Parathyroid adenoma (tissue), 2 donors: ENCODE measurements at regions not wholly inside any gene's neighbourhood (a gene's known extent, or its start where the extent isn't known, plus 50 kb on each side); places are given as distances from the start of the nearest gene placed in this dataset.
"Not testable (repeated sequence)": the region's sequence is repeated elsewhere in the genome, so short reads cannot be mapped to it uniquely, and the experiment has no call there.

Source experiments
- H2AFZ ChIP-seq: fragments of 300-600 bp; sonication (generic); one replicate; pipeline ENCODE4 v1.7.0; 2017; ENCODE audit warnings: antibody characterized with exemption, mild to moderate bottlenecking
- H3K27ac ChIP-seq: fragments of 300-600 bp; sonication (generic); one replicate; pipeline ENCODE4 v1.7.0; 2017
- H3K27me3 ChIP-seq: fragments of 300-600 bp; sonication (generic); one replicate; pipeline ENCODE4 v1.7.0; 2017; ENCODE audit warnings: low read length; ENCODE audit not compliant: control insufficient read depth, insufficient read depth
- H3K36me3 ChIP-seq: fragments of 300-600 bp; sonication (generic); one replicate; pipeline ENCODE4 v1.7.0; 2017; ENCODE audit warnings: low read length; ENCODE audit not compliant: control insufficient read depth, insufficient read depth
- H3K4me1 ChIP-seq: fragments of 300-600 bp; sonication (generic); one replicate; pipeline ENCODE4 v1.7.0; 2017; ENCODE audit warnings: control low read depth
- H3K4me2 ChIP-seq: fragments of 300-600 bp; sonication (generic); one replicate; pipeline ENCODE4 v1.7.0; 2017; ENCODE audit warnings: low read length
- H3K4me3 ChIP-seq: fragments of 300-600 bp; sonication (generic); one replicate; pipeline ENCODE4 v1.7.0; 2017; ENCODE audit warnings: low read depth, low read length
- H3K79me2 ChIP-seq: fragments of 300-600 bp; sonication (generic); one replicate; pipeline ENCODE4 v1.7.0; 2017; ENCODE audit warnings: control low read depth
- H3K9ac ChIP-seq: fragments of 300-600 bp; sonication (generic); one replicate; pipeline ENCODE4 v1.7.0; 2017; ENCODE audit warnings: mild to moderate bottlenecking
- H3K9me3 ChIP-seq: fragments of 300-600 bp; sonication (generic); one replicate; pipeline ENCODE4 v1.7.0; 2017; ENCODE audit warnings: low read length; ENCODE audit not compliant: control insufficient read depth
- CTCF ChIP-seq: fragments of 300-600 bp; sonication (generic); IDR thresholded peaks from one replicate; pipeline ENCODE4 v1.7.0; 2017; ENCODE audit warnings: antibody characterized with exemption, mild to moderate bottlenecking
- donor health status: primary hyperparathyroidism.

GRCh38 chrX:125678258-125678657, 358.6 kb downstream of the TEX13C start:
- Histone ChIP-seq H3K27ac (no peak overlapping the region), H3K4me2 (no peak overlapping the region), H3K4me1 (no peaks in the 10 kb centered on the region), H3K9me3 (no peaks in the 10 kb centered on the region), H2AFZ (no peak overlapping the region), H3K79me2 (no peaks in the 10 kb centered on the region), H3K4me3 (no peak overlapping the region), H3K27me3 (no peaks in the 10 kb centered on the region), H3K9ac (no peak overlapping the region), H3K36me3 (no peaks in the 10 kb centered on the region)
- no peak for TF ChIP-seq CTCF

GRCh38 chrX:125680366-125680765, 360.7 kb downstream of the TEX13C start:
- no peaks in the 10 kb centered on the region for H3K27me3 ChIP-seq
- no peak overlapping the region for H3K27ac ChIP-seq
- H3K4me2 ChIP-seq: no peak overlapping the region
- no peaks in the 10 kb centered on the region for H3K4me1 ChIP-seq
- no peaks in the 10 kb centered on the region for H3K9me3 ChIP-seq
- no peak overlapping the region for H2AFZ ChIP-seq
- no peak overlapping the region for H3K9ac ChIP-seq
- no peak for TF ChIP-seq CTCF
- no peaks in the 10 kb centered on the region for H3K36me3 ChIP-seq
- H3K4me3 ChIP-seq: no peak overlapping the region
- no peaks in the 10 kb centered on the region for H3K79me2 ChIP-seq

GRCh38 chrX:125681058-125681457, 361.4 kb downstream of the TEX13C start:
- H3K36me3 ChIP-seq: no peaks in the 10 kb centered on the region
- H3K27me3 ChIP-seq: no peaks in the 10 kb centered on the region
- H3K4me1 ChIP-seq: no peaks in the 10 kb centered on the region
- H3K9ac ChIP-seq: no peak overlapping the region
- no peaks in the 10 kb centered on the region for H3K9me3 ChIP-seq
- TF ChIP-seq CTCF: no peak
- no peak overlapping the region for H3K4me3 ChIP-seq
- H3K4me2 ChIP-seq: no peak overlapping the region
- H3K79me2 ChIP-seq: no peaks in the 10 kb centered on the region
- H3K27ac ChIP-seq: no peak overlapping the region
- H2AFZ ChIP-seq: no peak overlapping the region

GRCh38 chrX:125681507-125681906, 361.8 kb downstream of the TEX13C start:
- no peaks in the 10 kb centered on the region for H3K36me3 ChIP-seq

GRCh38 chrX:125690522-125690921, 370.9 kb downstream of the TEX13C start:
- not testable (repeated sequence) for H3K9ac ChIP-seq, H3K4me1 ChIP-seq, H3K4me2 ChIP-seq, H2AFZ ChIP-seq, H3K27ac ChIP-seq, H3K27me3 ChIP-seq, H3K36me3 ChIP-seq, H3K9me3 ChIP-seq, H3K79me2 ChIP-seq, H3K4me3 ChIP-seq

More at GRCh38 chrX:125681507-125681906, 361.8 kb downstream of the TEX13C start:
- Histone ChIP-seq H3K4me3 (no peak overlapping the region), H2AFZ (no peak overlapping the region), H3K79me2 (no peaks in the 10 kb centered on the region), H3K9me3 (no peaks in the 10 kb centered on the region), H3K27me3 (no peaks in the 10 kb centered on the region), H3K27ac (no peak overlapping the region), H3K4me1 (no peaks in the 10 kb centered on the region), H3K9ac (no peak overlapping the region), H3K4me2 (no peak overlapping the region)
- no peak for TF ChIP-seq CTCF
